B cell (primary cell): ENCODE measurements at regions not wholly inside any gene's neighbourhood (a gene's known extent, or its start where the extent isn't known, plus 50 kb on each side); places are given as distances from the start of the nearest gene placed in this dataset.

Experiments
- ATAC-seq: fragments of 200-7000 bp; cut with Tn5 transposase; one replicate; pipeline ENCODE4 v1.10.0; 2021; ENCODE audit warnings: low read depth, mild to moderate bottlenecking, moderate number of reproducible peaks, moderate library complexity
- CTCF ChIA-PET: fragments of 350-600 bp; sonication (Branson Sonifier 250); formaldehyde crosslinking; loops from one replicate; lab custom pipeline; 2021; ENCODE audit warnings: antibody characterized with exemption, inconsistent platforms; lab: Charles Lee
- POLR2A ChIA-PET: fragments of 350-600 bp; sonication (Branson Sonifier 250); formaldehyde crosslinking; loops from one replicate; lab custom pipeline; 2021; ENCODE audit warnings: antibody characterized with exemption; lab: Charles Lee
- DNase-seq: peaks from one replicate; pipeline ENCODE4 v3.0.0; 2013
- H2AFZ ChIP-seq: 2 replicates; pipeline ENCODE4 v1.6.1; 2012; ENCODE audit warnings: mild to moderate bottlenecking, low read depth, low read length; ENCODE audit not compliant: insufficient read depth, poor library complexity, severe bottlenecking
- H3K27ac ChIP-seq, 2 donors: 1 replicate in 1 of 2; 2 replicates in 1 of 2; pipeline ENCODE4 v1.5.1; 2012 to 2013; ENCODE audit warnings: low read length in 2 of 2, mild to moderate bottlenecking in 2 of 2, moderate library complexity in 1 of 2
- H3K27me3 ChIP-seq, 4 experiments: fragments of 200-600 bp in 1 of 4; sonication (generic) in 1 of 4; replicated peaks in 1 of 4; 1 replicate in 2 of 4; 2 replicates in 2 of 4; pipeline versions ENCODE4 v1.6.1 to v1.7.0; 2013 to 2016; ENCODE audit warnings: low read length in 3 of 4, mild to moderate bottlenecking in 2 of 4, mixed read lengths in 1 of 4, moderate library complexity in 1 of 4; ENCODE audit not compliant: insufficient read depth in 4 of 4, control insufficient read depth in 3 of 4; ENCODE audit errors: control extremely low read depth in 1 of 4
- H3K36me3 ChIP-seq, 2 experiments: replicated peaks in 1 of 2; 1 replicate in 1 of 2; 2 replicates in 1 of 2; pipeline versions ENCODE4 v1.6.1 to v1.7.1; 2013; ENCODE audit warnings: low read length in 1 of 2; ENCODE audit not compliant: insufficient read depth in 2 of 2, control insufficient read depth in 1 of 2; ENCODE audit errors: control extremely low read depth in 1 of 2, extremely low read depth in 1 of 2
- H3K4me1 ChIP-seq, 2 donors: fragments of 200-600 bp in 1 of 2; sonication (generic) in 1 of 2; 1 replicate in 1 of 2; 2 replicates in 1 of 2; pipeline versions ENCODE4 v1.5.1 to v1.6.1; 2013 to 2017; ENCODE audit warnings: low read length in 2 of 2; ENCODE audit not compliant: control insufficient read depth in 2 of 2, insufficient read depth in 2 of 2
- H3K4me2 ChIP-seq: replicated peaks from 2 replicates; pipeline ENCODE3; 2012; ENCODE audit warnings: mild to moderate bottlenecking, low read depth, low read length; ENCODE audit not compliant: poor library complexity, severe bottlenecking
- H3K4me3 ChIP-seq, 5 experiments: fragments of 200-600 bp in 1 of 5; sonication (generic) in 1 of 5; 1 replicate in 3 of 5; 2 replicates in 2 of 5; pipeline versions ENCODE4 v1.5.1 to v1.7.0; 2011 to 2016; ENCODE audit warnings: low read length in 4 of 5, mild to moderate bottlenecking in 4 of 5, low read depth in 2 of 5, control low read depth in 1 of 5, moderate library complexity in 1 of 5; ENCODE audit not compliant: insufficient read depth in 1 of 5; ENCODE audit errors: control extremely low read depth in 1 of 5, extremely low read depth in 1 of 5
- H3K79me2 ChIP-seq: fragments of 200-600 bp; sonication (generic); one replicate; pipeline ENCODE4 v1.6.0; 2016; ENCODE audit warnings: low read length; ENCODE audit not compliant: control insufficient read depth, insufficient read depth
- H3K9ac ChIP-seq: fragments of 200-600 bp; sonication (generic); 2 replicates; pipeline ENCODE4 v1.6.1; 2017; ENCODE audit warnings: mild to moderate bottlenecking, low read length, moderate library complexity
- H3K9me3 ChIP-seq, 3 donors: one replicate each; pipeline versions ENCODE4 v1.6.1 to v1.7.1; 2013; ENCODE audit warnings: low read length in 2 of 3; ENCODE audit not compliant: control insufficient read depth in 2 of 3, insufficient read depth in 1 of 3; ENCODE audit errors: control extremely low read depth in 1 of 3
- H4K20me1 ChIP-seq: 2 replicates; pipeline ENCODE4 v1.6.0; 2012; ENCODE audit warnings: mild to moderate bottlenecking, low read length; ENCODE audit not compliant: insufficient read depth, control insufficient read depth, poor library complexity, severe bottlenecking
- H3K27ac Mint-ChIP-seq: one replicate; pipeline ENCODE4 v1.8.0; 2021; ENCODE audit warnings: mixed read lengths
- H3K27me3 Mint-ChIP-seq: one replicate; pipeline ENCODE4 v1.8.0; 2021; ENCODE audit warnings: mixed read lengths
- H3K4me1 Mint-ChIP-seq: one replicate; pipeline ENCODE4 v1.8.0; 2021; ENCODE audit warnings: mixed read lengths
- H3K4me3 Mint-ChIP-seq: one replicate; pipeline ENCODE4 v1.8.0; 2021; ENCODE audit warnings: mixed read lengths
- H3K9me3 Mint-ChIP-seq: one replicate; pipeline ENCODE4 v1.8.0; 2022; ENCODE audit warnings: mixed read lengths; ENCODE audit not compliant: insufficient read depth
- EZH2 ChIP-seq: IDR thresholded peaks from 2 replicates; pipeline ENCODE4 v1.6.1; 2012; ENCODE audit warnings: borderline replicate concordance, low read depth, mild to moderate bottlenecking, moderate library complexity, low read length; ENCODE audit not compliant: insufficient read depth, poor library complexity, severe bottlenecking
- WGBS: methylation state at CpG from one replicate; pipeline ENCODE4 v1.1.5; 2013; ENCODE audit warnings: missing lambda C conversion rate; ENCODE audit not compliant: insufficient coverage; 5-methylcytosine and 5-hydroxymethylcytosine counted together
- intact Hi-C: fragments of 100-400 bp; cut with micrococcal nuclease; formaldehyde crosslinking; loops from one replicate; pipeline ENCODE4 v1.10.0; 2022
- TF ChIP-seq, protein P1 (sequence below): fragments of 200-600 bp; IDR thresholded peaks from one replicate; pipeline ENCODE4 v1.8.0; 2022; ENCODE audit warnings: antibody characterized with exemption, mild to moderate bottlenecking

DNA sequence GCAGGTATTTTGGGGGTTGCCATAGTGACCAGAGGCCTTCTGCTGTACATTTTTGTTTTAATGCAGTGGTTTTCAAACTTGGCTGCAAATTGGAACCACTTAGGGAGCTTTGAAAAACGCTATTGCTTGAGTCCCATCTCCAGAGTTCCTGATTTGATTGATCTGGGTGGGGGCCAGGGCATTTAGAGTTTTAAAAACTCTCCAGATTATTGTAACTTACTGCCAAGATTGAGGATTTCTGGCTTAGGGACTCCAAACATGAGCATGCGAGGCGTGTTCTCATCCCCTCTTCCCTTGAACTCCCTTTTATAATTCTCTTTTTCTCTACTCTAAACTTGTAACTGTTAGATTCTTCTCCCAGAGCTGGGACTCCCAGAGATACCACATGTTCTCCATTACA, 340.8 kb upstream of the SUCLG2 start:
- no peaks in the 10 kb centered on the region for H3K4me1 ChIP-seq
- DNase-seq: no peak
- H2AFZ ChIP-seq: no peak overlapping the region
- no peak overlapping the region for H3K4me2 ChIP-seq
- Mint-ChIP-seq H3K9me3 (no peaks in the 10 kb centered on the region), H3K4me3 (no peak overlapping the region), H3K27ac (no peak overlapping the region), H3K4me1 (no peaks in the 10 kb centered on the region), H3K27me3 (peaks cover 4% of the 10 kb centered on the region)
- ATAC-seq: no peak
- no peak for TF ChIP-seq EZH2
- H3K27me3 ChIP-seq: no peaks in the 10 kb centered on the region
- intact Hi-C loops: no loop called here
- no peak overlapping the region for H3K4me3 ChIP-seq
- H4K20me1 ChIP-seq: no peaks in the 10 kb centered on the region
- no peak overlapping the region for H3K27ac ChIP-seq
- no peak overlapping the region for H3K9ac ChIP-seq
- H3K9me3 ChIP-seq: no peaks in the 10 kb centered on the region
- WGBS: 70% methylated on average over 2 of the region's 3 CpGs
- ChIA-PET POLR2A (no interaction called here), CTCF (no interaction called here)
- H3K36me3 ChIP-seq: no peaks in the 10 kb centered on the region
- no peaks in the 10 kb centered on the region for H3K79me2 ChIP-seq

DNA sequence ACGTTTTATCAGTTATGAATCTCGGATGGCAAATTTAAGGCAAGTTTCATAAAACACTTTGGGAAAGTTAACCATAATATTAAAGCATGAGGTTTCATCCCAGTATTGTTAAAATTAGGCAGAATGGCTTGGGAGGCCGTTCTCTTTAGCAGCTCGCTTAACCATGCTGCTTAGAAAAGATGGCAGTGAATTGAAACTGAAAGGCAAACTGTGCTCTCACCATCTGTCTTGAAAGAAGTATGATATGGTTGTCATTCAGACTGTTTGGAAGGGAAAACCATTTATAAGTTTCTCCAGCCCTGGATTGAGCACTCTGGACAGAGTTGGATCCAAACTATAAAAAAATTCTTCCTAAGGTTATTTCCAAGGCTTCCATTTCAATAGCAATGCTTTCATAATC, 332.3 kb upstream of the SUCLG2 start:
- POLR2A ChIA-PET: no interaction called here
- Histone ChIP-seq H3K27ac (no peak overlapping the region), H3K9me3 (no peaks in the 10 kb centered on the region), H3K36me3 (no peaks in the 10 kb centered on the region), H3K4me3 (no peak overlapping the region), H4K20me1 (no peaks in the 10 kb centered on the region), H2AFZ (no peak overlapping the region), H3K27me3 (no peaks in the 10 kb centered on the region), H3K9ac (no peak overlapping the region), H3K79me2 (no peaks in the 10 kb centered on the region), H3K4me1 (no peaks in the 10 kb centered on the region), H3K4me2 (no peak overlapping the region)
- TF ChIP-seq, protein P1, sequence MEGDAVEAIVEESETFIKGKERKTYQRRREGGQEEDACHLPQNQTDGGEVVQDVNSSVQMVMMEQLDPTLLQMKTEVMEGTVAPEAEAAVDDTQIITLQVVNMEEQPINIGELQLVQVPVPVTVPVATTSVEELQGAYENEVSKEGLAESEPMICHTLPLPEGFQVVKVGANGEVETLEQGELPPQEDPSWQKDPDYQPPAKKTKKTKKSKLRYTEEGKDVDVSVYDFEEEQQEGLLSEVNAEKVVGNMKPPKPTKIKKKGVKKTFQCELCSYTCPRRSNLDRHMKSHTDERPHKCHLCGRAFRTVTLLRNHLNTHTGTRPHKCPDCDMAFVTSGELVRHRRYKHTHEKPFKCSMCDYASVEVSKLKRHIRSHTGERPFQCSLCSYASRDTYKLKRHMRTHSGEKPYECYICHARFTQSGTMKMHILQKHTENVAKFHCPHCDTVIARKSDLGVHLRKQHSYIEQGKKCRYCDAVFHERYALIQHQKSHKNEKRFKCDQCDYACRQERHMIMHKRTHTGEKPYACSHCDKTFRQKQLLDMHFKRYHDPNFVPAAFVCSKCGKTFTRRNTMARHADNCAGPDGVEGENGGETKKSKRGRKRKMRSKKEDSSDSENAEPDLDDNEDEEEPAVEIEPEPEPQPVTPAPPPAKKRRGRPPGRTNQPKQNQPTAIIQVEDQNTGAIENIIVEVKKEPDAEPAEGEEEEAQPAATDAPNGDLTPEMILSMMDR: no peak
- TF ChIP-seq EZH2: no peak
- Mint-ChIP-seq H3K27ac (no peak overlapping the region), H3K4me3 (no peak overlapping the region), H3K9me3 (no peaks in the 10 kb centered on the region), H3K4me1 (no peaks in the 10 kb centered on the region), H3K27me3 (peaks cover 11% of the 10 kb centered on the region)
- CTCF ChIA-PET: no interaction called here
- 90% methylated on average over 2 of the region's 4 CpGs for WGBS
- DNase-seq (no peak), ATAC-seq (no peak)
- intact Hi-C loops: no loop called here
